Right ventricle myocardium inferior (tissue), 1 donor: ENCODE measurements at regions not wholly inside any gene's neighbourhood (a gene's known extent, or its start where the extent isn't known, plus 50 kb on each side); places are given as distances from the start of the nearest gene placed in this dataset.
"Not testable (repeated sequence)": the region's sequence is repeated elsewhere in the genome, so short reads cannot be mapped to it uniquely, and the experiment has no call there.

Source experiments
- ATAC-seq: fragments of 200-7000 bp; cut with Tn5 transposase; one replicate; pipeline ENCODE4 v1.9.1; 2020; ENCODE audit warnings: mild to moderate bottlenecking, moderate library complexity
- DNase-seq: peaks from one replicate; pipeline ENCODE4 v3.0.0; 2021; ENCODE audit errors: missing footprints
- intact Hi-C: fragments of 100-400 bp; cut with DNase I; formaldehyde crosslinking; loops from one replicate; pipeline ENCODE4 v1.11.0; 2022
- donor health status: DM: no; HTN: yes; CAD: no; lungs with severe emphysema.

- intact Hi-C loops, result no loop called here
- no peak for DNase-seq
- ATAC-seq, result no peak
Measured at GRCh38 chr20:55632592-55632991, 372.7 kb downstream of the CBLN4 start.

GRCh38 chr20:55629143-55629542, 376.2 kb downstream of the CBLN4 start:
- intact Hi-C loops, DNase-seq, ATAC-seq: not testable (repeated sequence)

GRCh38 chr20:55626716-55627115, 378.6 kb downstream of the CBLN4 start:
- ATAC-seq, result no peak
- intact Hi-C loops, result no loop called here

GRCh38 chr20:55616367-55616766, 389.0 kb downstream of the CBLN4 start:
- DNase-seq (no peak), ATAC-seq (no peak)
- intact Hi-C loops, result no loop called here

More at GRCh38 chr20:55626716-55627115, 378.6 kb downstream of the CBLN4 start:
- no peak for DNase-seq

GRCh38 chr20:55615818-55616217, 389.5 kb downstream of the CBLN4 start:
- intact Hi-C loops, result no loop called here
- ATAC-seq (no peak), DNase-seq (no peak)

GRCh38 chr20:55614220-55614757, 391.0 kb downstream of the CBLN4 start:
- intact Hi-C loops, result no loop called here
- ATAC-seq (no peak), DNase-seq (no peak)

- intact Hi-C loops, result no loop called here
- ATAC-seq (no peak), DNase-seq (no peak)
Measured at GRCh38 chr20:55610756-55611155, 394.6 kb downstream of the CBLN4 start.

- no peak for ATAC-seq
- intact Hi-C loops, result no loop called here
- DNase-seq, result no peak
Measured at GRCh38 chr20:55605594-55605993, 399.7 kb downstream of the CBLN4 start.

- no peak for ATAC-seq
- intact Hi-C loops, result no loop called here
Measured at GRCh38 chr20:55597526-55597925, 407.8 kb downstream of the CBLN4 start.

GRCh38 chr20:55596431-55596830, 408.9 kb downstream of the CBLN4 start:
- DNase-seq, result no peak
- ATAC-seq, result no peak
- intact Hi-C loops, result no loop called here

More at GRCh38 chr20:55597526-55597925, 407.8 kb downstream of the CBLN4 start:
- DNase-seq, result no peak

- DNase-seq, result no peak
- intact Hi-C loops, result no loop called here
- no peak for ATAC-seq
Measured at GRCh38 chr20:55592866-55593265, 412.5 kb downstream of the CBLN4 start.

GRCh38 chr20:55586610-55587009, 418.7 kb downstream of the CBLN4 start:
- ATAC-seq, result no peak

GRCh38 chr20:55584964-55585363, 420.4 kb downstream of the CBLN4 start:
- DNase-seq, result no peak
- intact Hi-C loops, result no loop called here
- ATAC-seq, result no peak

More at GRCh38 chr20:55586610-55587009, 418.7 kb downstream of the CBLN4 start:
- intact Hi-C loops, result no loop called here
- DNase-seq, result no peak

- ATAC-seq (no peak), DNase-seq (no peak)
- intact Hi-C loops, result no loop called here
Measured at GRCh38 chr20:55584307-55584706, 421.0 kb downstream of the CBLN4 start.

- intact Hi-C loops, result no loop called here
- ATAC-seq, result no peak
- no peak for DNase-seq
Measured at GRCh38 chr20:55583036-55583435, 422.3 kb downstream of the CBLN4 start.

- ATAC-seq (no peak), DNase-seq (no peak)
- intact Hi-C loops, result no loop called here
Measured at GRCh38 chr20:55582498-55582897, 422.8 kb downstream of the CBLN4 start.

- no peak for DNase-seq
- intact Hi-C loops, result no loop called here
- no peak for ATAC-seq
Measured at GRCh38 chr20:55581519-55581918, 423.8 kb downstream of the CBLN4 start.

- ATAC-seq (no peak), DNase-seq (no peak)
- intact Hi-C loops, result no loop called here
Measured at GRCh38 chr20:55580475-55580874, 424.8 kb downstream of the CBLN4 start.

- DNase-seq, result no peak
- ATAC-seq, result no peak
- intact Hi-C loops, result no loop called here
Measured at GRCh38 chr20:55579802-55580201, 425.5 kb downstream of the CBLN4 start.

GRCh38 chr20:55576981-55577380, 428.3 kb downstream of the CBLN4 start:
- DNase-seq (no peak), ATAC-seq (no peak)
- intact Hi-C loops, result no loop called here

GRCh38 chr20:55569084-55569483, 436.2 kb downstream of the CBLN4 start:
- intact Hi-C loops, result no loop called here
- DNase-seq (no peak), ATAC-seq (no peak)
